ENCODE measurements at regions not wholly inside any gene's neighbourhood (a gene's known extent, or its start where the extent isn't known, plus 50 kb on each side); places are given as distances from the start of the nearest gene placed in this dataset.
A peak's percentile ranks its signal among the peaks of the same experiment; 100 is the strongest.
"Not testable (repeated sequence)": the region's sequence is repeated elsewhere in the genome, so short reads cannot be mapped to it uniquely, and the experiment has no call there.

GRCh38 chr13:86606264-86606663 is 807.0 kb upstream of the SLITRK6 start:
- H3K4me1 ChIP-seq (ENCODE audit: insufficient read depth, low read length, severe bottlenecking): peaks cover 4% of the 10 kb centered on the region
- H3K9me3 ChIP-seq (ENCODE audit: low read length): no peaks in the 10 kb centered on the region
- no peaks in the 10 kb centered on the region for H3K36me3 ChIP-seq (ENCODE audit: insufficient read depth, low read length)
- no peak overlapping the region for H3K4me3 ChIP-seq (ENCODE audit: low read depth, low read length, poor library complexity, severe bottlenecking)
- no peak overlapping the region for H3K9ac ChIP-seq (ENCODE audit: low read length)
- TF ChIP-seq EZH2 (IDR thresholded peaks at IDR 0.05; ENCODE audit: borderline replicate concordance, low read length) (no peak), CTCF (IDR thresholded peaks at IDR 0.05; ENCODE audit: low read length) (no peak)
- H3K27ac ChIP-seq (ENCODE audit: low read depth, low read length, poor library complexity, severe bottlenecking): no peak overlapping the region
- H4K20me1 ChIP-seq (ENCODE audit: insufficient read depth, low read length): no peaks in the 10 kb centered on the region
- no peaks in the 10 kb centered on the region for H3K79me2 ChIP-seq (ENCODE audit: insufficient read depth, low read length)
- H3F3A ChIP-seq (ENCODE audit: insufficient read depth, low read length): no peaks in the 10 kb centered on the region
- no peak overlapping the region for H3K4me2 ChIP-seq (ENCODE audit: low read length)
- 0 out of 2 replicates have a peak overlapping the region, but pooled peaks have one; percentile 14 for H2AFZ ChIP-seq (ENCODE audit: low read length)
- H3K9me2 ChIP-seq (ENCODE audit: low read depth, low read length): no peaks in the 10 kb centered on the region
- no peaks in the 10 kb centered on the region for H3K27me3 ChIP-seq (ENCODE audit: insufficient read depth, low read length)

GRCh38 chr13:86608701-86609100 is 809.5 kb upstream of the SLITRK6 start:
- Histone ChIP-seq H3F3A (ENCODE audit: insufficient read depth, low read length) (no peaks in the 10 kb centered on the region), H2AFZ (ENCODE audit: low read length) (no peak overlapping the region), H3K27ac (ENCODE audit: low read depth, low read length, poor library complexity, severe bottlenecking) (no peak overlapping the region), H3K9ac (ENCODE audit: low read length) (no peak overlapping the region), H3K36me3 (ENCODE audit: insufficient read depth, low read length) (no peaks in the 10 kb centered on the region), H3K9me3 (ENCODE audit: low read length) (0 out of 2 replicates have a peak, but pooled peaks cover 2% of the 10 kb centered on the region), H4K20me1 (ENCODE audit: insufficient read depth, low read length) (no peaks in the 10 kb centered on the region), H3K9me2 (ENCODE audit: low read depth, low read length) (no peaks in the 10 kb centered on the region), H3K27me3 (ENCODE audit: insufficient read depth, low read length) (no peaks in the 10 kb centered on the region), H3K4me2 (ENCODE audit: low read length) (no peak overlapping the region), H3K4me3 (ENCODE audit: low read depth, low read length, poor library complexity, severe bottlenecking) (no peak overlapping the region), H3K4me1 (ENCODE audit: insufficient read depth, low read length, severe bottlenecking) (no peaks in the 10 kb centered on the region), H3K79me2 (ENCODE audit: insufficient read depth, low read length) (no peaks in the 10 kb centered on the region)
- TF ChIP-seq EZH2 (IDR thresholded peaks at IDR 0.05; ENCODE audit: borderline replicate concordance, low read length) (no peak), CTCF (IDR thresholded peaks at IDR 0.05; ENCODE audit: low read length) (no peak)

GRCh38 chr13:86633346-86633745 is 834.1 kb upstream of the SLITRK6 start:
- Histone ChIP-seq H3K27me3 (ENCODE audit: insufficient read depth, low read length) (no peaks in the 10 kb centered on the region), H3K9me3 (ENCODE audit: low read length) (no peaks in the 10 kb centered on the region), H3K36me3 (ENCODE audit: insufficient read depth, low read length) (no peaks in the 10 kb centered on the region), H3K27ac (ENCODE audit: low read depth, low read length, poor library complexity, severe bottlenecking) (no peak overlapping the region), H3K9ac (ENCODE audit: low read length) (no peak overlapping the region), H4K20me1 (ENCODE audit: insufficient read depth, low read length) (no peaks in the 10 kb centered on the region), H3K4me3 (ENCODE audit: low read depth, low read length, poor library complexity, severe bottlenecking) (no peak overlapping the region), H3F3A (ENCODE audit: insufficient read depth, low read length) (no peaks in the 10 kb centered on the region), H3K79me2 (ENCODE audit: insufficient read depth, low read length) (no peaks in the 10 kb centered on the region), H3K4me1 (ENCODE audit: insufficient read depth, low read length, severe bottlenecking) (peaks cover 4% of the 10 kb centered on the region), H3K4me2 (ENCODE audit: low read length) (no peak overlapping the region), H2AFZ (ENCODE audit: low read length) (no peak overlapping the region), H3K9me2 (ENCODE audit: low read depth, low read length) (no peaks in the 10 kb centered on the region)
- TF ChIP-seq EZH2 (IDR thresholded peaks at IDR 0.05; ENCODE audit: borderline replicate concordance, low read length): no peak
- no peak for TF ChIP-seq CTCF (IDR thresholded peaks at IDR 0.05; ENCODE audit: low read length)

- H3K27ac ChIP-seq (ENCODE audit: low read depth, low read length, poor library complexity, severe bottlenecking); H3K4me3 ChIP-seq (ENCODE audit: low read depth, low read length, poor library complexity, severe bottlenecking); H3K9me2 ChIP-seq (ENCODE audit: low read depth, low read length); H4K20me1 ChIP-seq (ENCODE audit: insufficient read depth, low read length); H3K79me2 ChIP-seq (ENCODE audit: insufficient read depth, low read length); H2AFZ ChIP-seq (ENCODE audit: low read length); H3F3A ChIP-seq (ENCODE audit: insufficient read depth, low read length); H3K9me3 ChIP-seq (ENCODE audit: low read length); H3K36me3 ChIP-seq (ENCODE audit: insufficient read depth, low read length); H3K27me3 ChIP-seq (ENCODE audit: insufficient read depth, low read length); H3K9ac ChIP-seq (ENCODE audit: low read length): not testable (repeated sequence)
- peak overlapping the region; percentile 3; the same call in 1 of the 2 replicates for H3K4me2 ChIP-seq (ENCODE audit: low read length)
- peaks cover 10% of the 10 kb centered on the region for H3K4me1 ChIP-seq (ENCODE audit: insufficient read depth, low read length, severe bottlenecking)
Measured at GRCh38 chr13:86651171-86651570, 852.0 kb upstream of the SLITRK6 start.

Measured in OCI-LY1 (cell line).